PC-9 (cell line): ENCODE measurements at regions not wholly inside any gene's neighbourhood (a gene's known extent, or its start where the extent isn't known, plus 50 kb on each side); places are given as distances from the start of the nearest gene placed in this dataset.

Source experiments
- BruUV-seq: library from RNA; stranded (reverse); fragments of 400-500 nt; replicated peaks from 2 replicates; lab custom pipeline; 2021; lab: Mats Ljungman, UMichigan
- CTCF ChIA-PET: fragments of 300-600 bp; sonication (Branson Sonifier 250); formaldehyde crosslinking; loops from one replicate; lab custom pipeline; 2022; ENCODE audit warnings: antibody characterized with exemption; lab: Charles Lee
- POLR2A ChIA-PET: fragments of 300-600 bp; sonication (Branson Sonifier 250); formaldehyde crosslinking; loops from one replicate; lab custom pipeline; 2022; ENCODE audit warnings: antibody characterized with exemption; ENCODE audit not compliant: unreplicated experiment; lab: Charles Lee
- DNase-seq, 2 experiments: peaks; one replicate each; pipeline versions ENCODE4 v3.0.0 to v3.0.0-alpha.2; 2015 to 2022; ENCODE audit warnings: mixed read lengths in 1 of 2
- H2AFZ ChIP-seq: fragments of 200-600 bp; sonication (generic); 2 replicates; pipeline ENCODE4 v1.8.1; 2017; ENCODE audit warnings: antibody characterized with exemption
- H3F3A ChIP-seq: fragments of 200-600 bp; sonication (generic); 2 replicates; pipeline ENCODE4 v1.8.1; 2017; ENCODE audit warnings: antibody characterized with exemption, mild to moderate bottlenecking, low read depth; ENCODE audit not compliant: insufficient read depth
- H3K27ac ChIP-seq: fragments of 200-600 bp; sonication (generic); 2 replicates; pipeline ENCODE4 v1.6.1; 2016; ENCODE audit warnings: mixed run types
- H3K27me3 ChIP-seq: fragments of 200-600 bp; sonication (generic); 2 replicates; pipeline ENCODE4 v1.6.1; 2016; ENCODE audit warnings: low read depth, mixed run types; ENCODE audit not compliant: insufficient read depth
- H3K36me3 ChIP-seq: fragments of 200-600 bp; sonication (generic); 2 replicates; pipeline ENCODE4 v1.6.1; 2016; ENCODE audit warnings: low read depth, mixed run types
- H3K4me1 ChIP-seq: fragments of 200-600 bp; sonication (generic); replicated peaks from 2 replicates; pipeline ENCODE4 v1.6.1; 2016; ENCODE audit warnings: mixed run types; ENCODE audit not compliant: insufficient read depth
- H3K4me2 ChIP-seq: fragments of 200-600 bp; sonication (generic); 2 replicates; pipeline ENCODE4 v1.6.1; 2017; ENCODE audit warnings: mixed run types
- H3K4me3 ChIP-seq: fragments of 200-600 bp; sonication (generic); 2 replicates; pipeline ENCODE4 v1.6.1; 2016; ENCODE audit warnings: mixed run types
- H3K79me2 ChIP-seq: fragments of 200-600 bp; sonication (generic); 2 replicates; pipeline ENCODE4 v1.6.1; 2017; ENCODE audit warnings: low read depth, mixed run types
- H3K9me2 ChIP-seq: fragments of 200-600 bp; sonication (generic); 2 replicates; pipeline ENCODE4 v1.8.1; 2017; ENCODE audit warnings: mild to moderate bottlenecking; ENCODE audit not compliant: insufficient read depth
- H3K9me3 ChIP-seq: fragments of 200-600 bp; sonication (generic); 2 replicates; pipeline ENCODE4 v1.8.1; 2016; ENCODE audit warnings: low read depth; ENCODE audit not compliant: insufficient read depth
- H4K20me1 ChIP-seq: fragments of 200-600 bp; sonication (generic); 2 replicates; pipeline ENCODE4 v1.8.1; 2017; ENCODE audit not compliant: insufficient read depth
- EZH2 ChIP-seq: fragments of 200-600 bp; sonication (generic); IDR thresholded peaks from 2 replicates; pipeline ENCODE4 v1.8.0; 2017; ENCODE audit warnings: antibody characterized with exemption, low read depth
- intact Hi-C: fragments of 100-400 bp; cut with micrococcal nuclease; formaldehyde crosslinking; loops from one replicate; pipeline ENCODE4 v1.10.0; 2022; ENCODE audit not compliant: unreplicated experiment
- TF ChIP-seq, protein P1 (sequence below): fragments of 200-600 bp; sonication (generic); conservative IDR thresholded peaks from 2 replicates; pipeline ENCODE4 v1.6.1; 2017; ENCODE audit warnings: mixed run types, antibody characterized with exemption, mild to moderate bottlenecking, moderate library complexity

DNA sequence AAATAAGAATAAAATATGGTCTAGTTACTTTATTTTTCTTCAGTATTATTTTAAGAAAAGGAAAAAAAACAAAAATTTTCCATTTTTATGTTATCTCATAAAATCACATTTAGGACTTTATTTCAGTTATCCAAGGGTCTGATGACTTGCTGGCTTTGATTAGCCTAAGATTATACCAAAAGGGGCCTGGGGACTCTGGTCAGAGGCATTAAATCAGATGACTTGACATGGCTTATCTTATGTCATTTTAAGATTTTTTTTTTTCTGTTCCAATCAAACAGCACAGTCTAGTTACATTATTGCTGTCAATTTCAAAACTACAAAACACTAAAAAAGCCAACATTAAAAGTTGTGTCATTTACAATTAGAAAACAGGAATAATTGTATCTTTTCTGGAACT, 725.4 kb upstream of the NR2F2 start:
- CTCF ChIA-PET, result no interaction called here
- Histone ChIP-seq H3K4me2 (no peak overlapping the region), H3K27ac (no peak overlapping the region), H3F3A (no peaks in the 10 kb centered on the region), H3K4me3 (no peak overlapping the region), H3K36me3 (no peaks in the 10 kb centered on the region), H3K9me2 (no peaks in the 10 kb centered on the region), H3K4me1 (no peaks in the 10 kb centered on the region), H2AFZ (no peak overlapping the region), H3K79me2 (no peaks in the 10 kb centered on the region), H3K9me3 (no peaks in the 10 kb centered on the region), H4K20me1 (no peaks in the 10 kb centered on the region), H3K27me3 (no peaks in the 10 kb centered on the region)
- intact Hi-C loops, result no loop called here
- POLR2A ChIA-PET, result no interaction called here
- BruUV-seq, result no TSS peak
- TF ChIP-seq, protein P1, sequence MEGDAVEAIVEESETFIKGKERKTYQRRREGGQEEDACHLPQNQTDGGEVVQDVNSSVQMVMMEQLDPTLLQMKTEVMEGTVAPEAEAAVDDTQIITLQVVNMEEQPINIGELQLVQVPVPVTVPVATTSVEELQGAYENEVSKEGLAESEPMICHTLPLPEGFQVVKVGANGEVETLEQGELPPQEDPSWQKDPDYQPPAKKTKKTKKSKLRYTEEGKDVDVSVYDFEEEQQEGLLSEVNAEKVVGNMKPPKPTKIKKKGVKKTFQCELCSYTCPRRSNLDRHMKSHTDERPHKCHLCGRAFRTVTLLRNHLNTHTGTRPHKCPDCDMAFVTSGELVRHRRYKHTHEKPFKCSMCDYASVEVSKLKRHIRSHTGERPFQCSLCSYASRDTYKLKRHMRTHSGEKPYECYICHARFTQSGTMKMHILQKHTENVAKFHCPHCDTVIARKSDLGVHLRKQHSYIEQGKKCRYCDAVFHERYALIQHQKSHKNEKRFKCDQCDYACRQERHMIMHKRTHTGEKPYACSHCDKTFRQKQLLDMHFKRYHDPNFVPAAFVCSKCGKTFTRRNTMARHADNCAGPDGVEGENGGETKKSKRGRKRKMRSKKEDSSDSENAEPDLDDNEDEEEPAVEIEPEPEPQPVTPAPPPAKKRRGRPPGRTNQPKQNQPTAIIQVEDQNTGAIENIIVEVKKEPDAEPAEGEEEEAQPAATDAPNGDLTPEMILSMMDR, result no peak
- no peak for TF ChIP-seq EZH2
- no peak for DNase-seq

DNA sequence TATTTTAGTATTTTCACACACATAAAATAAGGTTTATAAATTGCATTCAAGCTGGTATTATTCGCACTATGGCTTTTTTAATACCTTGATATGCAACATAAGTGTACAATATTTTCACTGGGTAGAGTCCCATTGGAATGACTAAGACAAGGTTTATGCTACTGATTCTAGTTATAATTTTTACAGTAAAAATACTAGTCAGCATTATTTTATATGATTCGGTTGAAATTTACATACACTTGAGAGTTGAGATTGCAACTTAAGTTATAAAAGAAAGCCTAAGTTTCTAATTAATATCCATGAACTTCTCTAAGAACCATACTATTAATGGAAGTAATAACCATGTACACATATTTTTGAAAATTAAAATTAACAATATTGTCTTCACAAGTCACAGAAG, 723.9 kb upstream of the NR2F2 start:
- Histone ChIP-seq H3K27ac (no peak overlapping the region), H3K4me2 (no peak overlapping the region), H3K79me2 (no peaks in the 10 kb centered on the region), H3K9me2 (no peaks in the 10 kb centered on the region), H3K27me3 (no peaks in the 10 kb centered on the region), H4K20me1 (no peaks in the 10 kb centered on the region), H3K9me3 (no peaks in the 10 kb centered on the region), H3F3A (no peaks in the 10 kb centered on the region), H3K4me1 (no peaks in the 10 kb centered on the region), H3K4me3 (no peak overlapping the region), H2AFZ (no peak overlapping the region), H3K36me3 (no peaks in the 10 kb centered on the region)
- no peak for DNase-seq
- ChIA-PET CTCF (no interaction called here), POLR2A (interaction anchor here (0.6 kb wide), 1 partner anchor 107 kb away, joined by 4 read pairs; no protein-coding TSS in a partner anchor)
- intact Hi-C loops, result no loop called here
- BruUV-seq, result no TSS peak
- TF ChIP-seq, protein P1, result no peak
- TF ChIP-seq EZH2, result no peak

DNA sequence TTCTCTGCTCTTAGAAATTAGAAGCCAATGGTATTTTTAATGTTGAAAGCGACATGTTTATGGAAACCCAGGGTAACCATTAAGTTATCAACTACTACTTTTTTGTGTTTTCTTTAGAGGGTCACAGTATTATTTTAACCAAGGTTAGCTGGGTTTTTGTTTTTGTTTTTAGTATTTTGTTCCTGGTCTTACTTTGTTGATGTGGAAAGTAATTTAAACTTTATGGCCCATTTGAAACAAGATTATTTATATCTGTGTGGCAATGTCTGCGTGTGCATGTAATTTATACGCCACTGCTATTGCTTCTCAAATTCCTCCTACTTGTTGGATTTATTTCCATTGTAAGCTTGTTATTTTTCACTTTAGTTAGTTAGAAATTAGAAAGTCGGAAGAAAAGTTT, 722.1 kb upstream of the NR2F2 start:
- no TSS peak for BruUV-seq

More for the DNA sequence above, 722.1 kb upstream of the NR2F2 start:
- H3K36me3 ChIP-seq, result no peaks in the 10 kb centered on the region
- H3K4me2 ChIP-seq, result no peak overlapping the region
- H3K27ac ChIP-seq, result no peak overlapping the region
- H3K4me1 ChIP-seq, result no peaks in the 10 kb centered on the region
- no peaks in the 10 kb centered on the region for H3K27me3 ChIP-seq
- POLR2A ChIA-PET, result no interaction called here
- TF ChIP-seq, protein P1, result no peak
- TF ChIP-seq EZH2, result no peak
- H3K79me2 ChIP-seq, result no peaks in the 10 kb centered on the region
- no peaks in the 10 kb centered on the region for H3K9me3 ChIP-seq
- no peaks in the 10 kb centered on the region for H4K20me1 ChIP-seq
- no peak overlapping the region for H2AFZ ChIP-seq
- no peaks in the 10 kb centered on the region for H3F3A ChIP-seq
- no peak for DNase-seq
- CTCF ChIA-PET, result no interaction called here
- H3K4me3 ChIP-seq, result no peak overlapping the region
- intact Hi-C loops, result no loop called here
- no peaks in the 10 kb centered on the region for H3K9me2 ChIP-seq
